IPS DF 6.9 (cell line): ENCODE measurements at regions not wholly inside any gene's neighbourhood (a gene's known extent, or its start where the extent isn't known, plus 50 kb on each side); places are given as distances from the start of the nearest gene placed in this dataset.

ENCODE experiments used
- DNase-seq: peaks from one replicate; pipeline ENCODE4 v3.0.0-alpha.2; 2013; ENCODE audit warnings: low read depth, low spot score
- H3K27ac ChIP-seq: one replicate; pipeline ENCODE4 v1.5.1; 2013; ENCODE audit warnings: low read length, control low read depth
- H3K27me3 ChIP-seq: 2 replicates; pipeline ENCODE4 v1.6.1; 2013; ENCODE audit warnings: mild to moderate bottlenecking, low read length; ENCODE audit not compliant: control insufficient read depth, insufficient read depth
- H3K36me3 ChIP-seq: 2 replicates; pipeline ENCODE4 v1.6.1; 2013; ENCODE audit warnings: low read length; ENCODE audit not compliant: control insufficient read depth, insufficient read depth
- H3K4me1 ChIP-seq: 2 replicates; pipeline ENCODE4 v1.6.1; 2013; ENCODE audit warnings: low read length; ENCODE audit not compliant: control insufficient read depth, insufficient read depth
- H3K4me3 ChIP-seq: 2 replicates; pipeline ENCODE4 v1.5.1; 2013; ENCODE audit warnings: mild to moderate bottlenecking, low read length
- H3K9me3 ChIP-seq: 2 replicates; pipeline ENCODE4 v1.6.1; 2013; ENCODE audit warnings: low read length, inconsistent platforms; ENCODE audit not compliant: control insufficient read depth, insufficient read depth
- WGBS: extraction: QIAGEN DNeasy Blood & Tissue Kit; methylation state at CpG from one replicate; pipeline ENCODE4 v1.1.7; 2013; ENCODE audit warnings: mixed read lengths, missing lambda C conversion rate; ENCODE audit not compliant: insufficient read length, insufficient coverage; 5-methylcytosine and 5-hydroxymethylcytosine counted together

DNA sequence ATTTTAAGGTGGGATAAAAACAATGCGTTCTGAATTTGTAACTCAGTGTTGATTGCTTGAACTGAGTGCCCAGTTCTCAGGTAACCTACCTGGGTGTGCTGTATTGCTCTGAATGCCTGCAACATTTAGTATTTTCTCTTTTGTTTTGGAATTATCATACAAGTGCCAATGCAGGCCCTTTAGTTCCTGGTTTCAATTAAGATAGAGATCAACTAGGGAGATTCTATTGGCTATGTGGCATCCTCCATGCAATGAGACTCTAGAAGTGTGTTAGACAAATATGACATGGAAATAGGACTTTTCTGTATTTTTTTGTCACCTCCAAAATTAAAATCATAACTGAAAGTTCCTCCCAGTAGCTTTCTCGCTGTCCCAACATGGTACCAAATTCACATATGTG lies 438.7 kb upstream of the IGFBP7 start:
- Histone ChIP-seq H3K4me3 (no peak overlapping the region), H3K4me1 (no peaks in the 10 kb centered on the region), H3K27ac (no peak overlapping the region), H3K36me3 (no peaks in the 10 kb centered on the region), H3K9me3 (no peaks in the 10 kb centered on the region), H3K27me3 (no peaks in the 10 kb centered on the region)
- no CpG with 5 or more reads among the region's 2 CpGs for WGBS
- DNase-seq: no peak

DNA sequence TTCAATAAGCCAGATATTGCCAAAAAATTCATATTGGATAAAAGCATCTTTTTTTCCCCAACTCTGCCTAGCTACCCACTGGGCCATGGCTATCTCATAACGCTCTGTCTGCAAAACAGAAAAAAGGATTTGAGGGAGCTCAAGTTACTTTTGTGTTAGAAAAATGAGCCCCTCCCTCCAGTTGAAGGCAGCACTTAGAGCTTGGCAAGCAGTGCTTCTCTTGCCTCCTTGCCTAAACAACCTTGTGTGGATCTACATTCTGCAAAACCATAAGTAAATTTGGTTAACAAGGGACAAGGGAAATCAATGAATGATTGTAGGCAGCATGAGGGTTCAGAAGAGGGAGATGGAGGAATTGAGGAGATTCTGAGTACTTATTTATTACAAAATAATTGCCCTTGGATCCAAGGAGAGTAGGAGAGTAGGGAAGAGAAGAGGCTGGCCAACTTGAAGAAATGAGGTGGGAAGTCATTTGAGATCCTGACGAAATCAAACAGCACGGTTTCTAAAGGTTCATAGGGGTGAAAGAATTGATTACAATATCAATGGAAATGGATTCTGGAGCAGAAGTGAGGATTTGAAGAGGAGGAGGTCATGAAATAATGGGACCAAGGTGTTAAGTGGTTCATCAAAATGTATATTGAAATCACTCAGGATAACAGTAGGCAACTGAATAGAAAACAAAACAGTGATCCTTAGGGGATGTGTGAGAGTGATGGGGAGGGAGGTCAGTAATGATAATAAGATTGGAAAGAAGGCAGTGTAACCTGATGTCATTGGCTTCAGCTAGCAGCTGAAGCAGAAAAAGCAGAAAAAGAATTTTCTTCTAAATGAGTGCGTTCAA lies 434.8 kb upstream of the IGFBP7 start:
- Histone ChIP-seq H3K9me3 (no peaks in the 10 kb centered on the region), H3K27ac (no peak overlapping the region), H3K27me3 (no peaks in the 10 kb centered on the region), H3K36me3 (no peaks in the 10 kb centered on the region), H3K4me3 (no peak overlapping the region), H3K4me1 (no peaks in the 10 kb centered on the region)
- WGBS: no CpG with 5 or more reads among the region's 4 CpGs
- DNase-seq: peak; percentile 22

DNA sequence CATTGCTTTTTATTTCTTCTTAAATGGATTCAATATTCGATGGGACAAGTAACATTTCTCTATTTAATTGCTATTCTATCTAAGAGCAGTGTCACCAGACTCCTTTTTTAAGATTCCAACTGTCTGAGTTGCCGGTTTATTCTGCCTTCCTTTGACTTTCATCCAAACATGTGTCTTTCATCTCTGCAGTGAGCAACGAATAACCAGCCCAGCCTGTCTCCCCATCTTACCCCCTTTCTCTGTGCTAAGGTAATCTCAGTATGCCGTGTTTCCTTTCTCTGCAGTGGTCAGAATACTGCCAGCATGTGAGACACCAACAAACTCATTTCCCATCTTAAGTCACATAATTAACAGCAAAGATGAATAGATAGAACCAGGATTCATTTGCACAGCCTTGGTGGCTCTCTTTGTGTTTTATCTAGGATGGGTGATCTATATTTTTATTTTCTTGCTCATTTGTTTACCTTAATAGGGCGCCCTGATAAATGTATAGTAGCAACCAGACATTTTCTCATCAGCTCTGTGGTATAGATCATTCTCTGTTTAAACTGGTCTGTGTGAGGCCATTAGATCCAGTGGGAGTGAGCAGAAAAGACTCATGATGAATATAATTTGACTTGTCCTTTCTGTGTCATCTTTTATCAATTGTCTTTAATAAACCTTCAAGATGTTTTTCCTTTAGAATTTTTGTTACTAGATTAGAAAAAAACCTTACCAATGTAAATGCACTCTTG lies 394.8 kb upstream of the IGFBP7 start:
- no peaks in the 10 kb centered on the region for H3K36me3 ChIP-seq
- no peaks in the 10 kb centered on the region for H3K4me1 ChIP-seq
- no peak overlapping the region for H3K4me3 ChIP-seq
- no peak for DNase-seq
- no CpG with 5 or more reads among the region's 5 CpGs for WGBS
- H3K27me3 ChIP-seq: no peaks in the 10 kb centered on the region
- no peaks in the 10 kb centered on the region for H3K9me3 ChIP-seq
- no peak overlapping the region for H3K27ac ChIP-seq

DNA sequence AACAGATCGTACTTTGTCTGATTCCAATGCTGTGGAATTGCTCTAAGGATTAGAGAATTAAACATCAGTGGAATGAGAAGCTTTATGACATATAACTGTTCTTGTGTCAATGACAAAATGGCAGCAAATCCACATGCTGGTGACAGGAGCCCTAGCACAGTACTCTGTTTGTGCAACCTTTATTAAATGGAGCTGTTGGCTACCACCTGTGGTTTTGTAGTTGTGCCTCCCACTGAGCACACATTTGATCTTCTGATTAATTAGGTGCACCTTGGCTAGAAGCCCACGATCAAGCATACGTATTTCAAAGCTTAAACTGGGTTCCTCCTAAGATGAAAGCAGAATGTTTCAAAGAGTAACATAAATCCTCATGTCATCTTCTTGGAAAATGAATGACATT lies 394.0 kb upstream of the IGFBP7 start:
- no peak overlapping the region for H3K4me3 ChIP-seq
- no peak overlapping the region for H3K27ac ChIP-seq
- DNase-seq: no peak
- no CpG with 5 or more reads among the region's 3 CpGs for WGBS
- H3K27me3 ChIP-seq: no peaks in the 10 kb centered on the region
- no peaks in the 10 kb centered on the region for H3K4me1 ChIP-seq
- no peaks in the 10 kb centered on the region for H3K9me3 ChIP-seq
- H3K36me3 ChIP-seq: no peaks in the 10 kb centered on the region

DNA sequence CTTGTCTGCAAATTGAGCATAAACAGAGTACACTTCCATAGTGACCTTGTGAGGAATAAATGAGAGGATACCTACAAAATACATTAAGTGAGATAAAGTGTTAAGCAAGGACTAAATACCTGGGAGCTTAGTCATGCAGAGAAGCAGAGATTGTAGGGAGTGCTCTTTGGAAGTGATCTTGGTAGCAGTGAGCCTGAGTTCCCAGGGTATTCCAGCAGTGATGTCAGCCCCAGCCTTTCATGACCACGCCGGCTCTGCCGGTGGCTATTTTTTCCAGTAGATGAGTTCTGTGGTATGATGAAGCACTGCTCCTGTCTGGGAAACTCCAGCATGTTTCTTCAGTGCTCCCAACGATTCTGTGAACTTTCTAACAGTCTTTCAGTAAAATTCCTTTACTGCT lies 391.5 kb upstream of the IGFBP7 start:
- no peaks in the 10 kb centered on the region for H3K9me3 ChIP-seq
- H3K27ac ChIP-seq: no peak overlapping the region
- no CpG with 5 or more reads among the region's 4 CpGs for WGBS
- DNase-seq: peak; percentile 5
- no peaks in the 10 kb centered on the region for H3K27me3 ChIP-seq
- H3K4me1 ChIP-seq: no peaks in the 10 kb centered on the region
- H3K36me3 ChIP-seq: no peaks in the 10 kb centered on the region
- H3K4me3 ChIP-seq: no peak overlapping the region

DNA sequence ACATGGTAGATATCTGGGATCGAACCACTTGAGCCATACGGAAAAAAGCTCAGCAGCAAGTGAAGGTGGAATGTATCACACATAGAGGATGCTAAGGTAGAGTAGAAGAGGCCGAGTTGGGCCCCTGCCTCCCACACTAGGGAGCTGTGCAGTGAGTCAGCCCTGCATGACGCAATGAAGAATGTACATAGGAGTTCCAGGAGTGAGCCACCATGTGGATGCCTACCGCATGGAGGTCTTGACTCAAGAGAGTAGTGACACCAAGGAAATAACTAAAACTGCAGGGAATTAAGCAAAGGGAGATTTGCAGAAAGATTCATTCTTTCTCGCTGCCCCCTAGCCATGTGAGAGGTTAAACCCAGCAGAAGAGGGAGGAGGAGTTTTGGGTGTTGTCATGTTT lies 389.6 kb upstream of the IGFBP7 start:
- H3K36me3 ChIP-seq: no peaks in the 10 kb centered on the region
- DNase-seq: no peak
- no peak overlapping the region for H3K27ac ChIP-seq
- H3K4me1 ChIP-seq: no peaks in the 10 kb centered on the region
- WGBS: no CpG with 5 or more reads among the region's 6 CpGs
- no peaks in the 10 kb centered on the region for H3K27me3 ChIP-seq
- H3K4me3 ChIP-seq: no peak overlapping the region
- H3K9me3 ChIP-seq: no peaks in the 10 kb centered on the region

DNA sequence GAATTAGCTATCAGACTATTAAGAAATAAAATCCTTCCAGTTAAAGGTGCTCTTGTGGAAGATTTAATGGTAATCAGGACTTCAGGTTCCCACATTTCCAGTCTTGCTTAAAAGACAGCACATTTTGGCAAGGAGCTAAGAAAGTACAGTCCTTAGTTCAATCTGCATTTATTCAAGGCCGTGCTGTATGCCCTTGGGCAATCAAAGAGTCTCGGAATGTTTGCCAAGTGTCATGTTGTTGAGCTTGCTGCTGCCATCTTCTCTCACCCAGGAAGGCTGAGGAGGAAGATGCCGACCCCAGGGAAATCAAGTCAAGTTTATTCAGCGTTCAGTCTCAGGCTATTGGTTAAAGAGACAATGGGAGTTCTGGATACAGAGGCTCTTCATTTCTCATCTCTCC lies 388.1 kb upstream of the IGFBP7 start:
- WGBS: no CpG with 5 or more reads among the region's 4 CpGs
- no peaks in the 10 kb centered on the region for H3K36me3 ChIP-seq
- no peak for DNase-seq
- H3K4me1 ChIP-seq: no peaks in the 10 kb centered on the region
- no peaks in the 10 kb centered on the region for H3K9me3 ChIP-seq
- H3K27ac ChIP-seq: no peak overlapping the region
- no peaks in the 10 kb centered on the region for H3K27me3 ChIP-seq
- no peak overlapping the region for H3K4me3 ChIP-seq

DNA sequence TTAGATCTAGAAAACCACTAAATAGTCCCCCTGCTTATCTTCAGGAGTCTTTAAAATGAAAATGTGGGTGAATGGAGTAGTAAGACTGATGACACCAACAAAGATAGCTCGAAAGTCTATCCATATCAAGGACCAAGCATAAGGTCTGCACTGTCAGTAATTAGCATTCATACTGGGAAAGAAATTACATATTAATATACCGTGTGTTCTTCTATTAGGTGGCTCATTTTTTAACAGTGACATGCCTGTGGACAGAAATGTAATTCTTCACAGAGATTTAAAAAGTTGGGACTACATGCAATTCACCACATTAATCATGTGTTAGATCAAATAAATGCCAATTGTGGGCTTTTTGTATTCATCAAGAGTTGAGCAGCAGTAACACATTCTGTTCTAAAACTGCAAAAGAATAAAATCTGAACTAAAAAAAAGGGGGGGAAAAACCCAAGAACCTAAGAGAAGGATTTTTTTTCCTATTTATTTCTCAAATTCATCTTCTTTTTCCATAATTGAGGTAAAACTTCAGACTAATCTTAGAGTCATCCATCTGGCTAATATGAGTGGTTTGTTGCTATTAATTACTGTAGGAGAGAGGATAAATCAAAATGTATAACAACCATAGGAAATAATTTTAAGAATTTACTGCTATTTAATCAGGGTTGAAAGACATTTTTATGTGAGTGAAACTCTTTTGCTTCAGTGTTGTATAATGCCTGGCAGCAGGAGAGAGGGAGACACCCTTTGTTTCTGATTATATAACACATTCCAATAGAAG lies 386.7 kb upstream of the IGFBP7 start:
- Histone ChIP-seq H3K4me3 (no peak overlapping the region), H3K9me3 (no peaks in the 10 kb centered on the region), H3K27ac (no peak overlapping the region), H3K27me3 (no peaks in the 10 kb centered on the region), H3K4me1 (no peaks in the 10 kb centered on the region), H3K36me3 (no peaks in the 10 kb centered on the region)
- no peak for DNase-seq
- WGBS: no CpG with 5 or more reads among the region's 2 CpGs

DNA sequence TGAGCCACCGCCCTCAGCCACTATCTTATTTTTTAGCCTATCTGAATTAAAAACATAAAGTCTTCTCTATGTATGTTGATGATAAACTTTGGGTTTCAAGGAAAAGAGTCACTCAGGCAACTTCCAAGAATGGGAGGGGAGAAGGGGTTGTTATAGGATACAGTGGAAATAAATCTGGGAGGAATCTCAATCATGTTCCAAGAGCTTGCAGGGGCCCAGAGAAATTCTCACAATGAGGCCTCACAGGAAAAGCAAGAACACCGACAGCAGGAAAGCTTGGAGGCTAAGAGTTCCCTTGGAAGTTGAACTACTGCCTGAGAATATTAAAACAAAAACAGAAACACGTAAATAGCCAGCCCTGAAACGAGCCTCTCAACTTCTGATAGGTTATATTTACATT lies 384.6 kb upstream of the IGFBP7 start:
- H3K27me3 ChIP-seq: no peaks in the 10 kb centered on the region
- H3K4me1 ChIP-seq: no peaks in the 10 kb centered on the region
- H3K36me3 ChIP-seq: no peaks in the 10 kb centered on the region
- H3K4me3 ChIP-seq: no peak overlapping the region
- no peak for DNase-seq
- H3K9me3 ChIP-seq: no peaks in the 10 kb centered on the region
- no CpG with 5 or more reads among the region's 4 CpGs for WGBS
- H3K27ac ChIP-seq: no peak overlapping the region

DNA sequence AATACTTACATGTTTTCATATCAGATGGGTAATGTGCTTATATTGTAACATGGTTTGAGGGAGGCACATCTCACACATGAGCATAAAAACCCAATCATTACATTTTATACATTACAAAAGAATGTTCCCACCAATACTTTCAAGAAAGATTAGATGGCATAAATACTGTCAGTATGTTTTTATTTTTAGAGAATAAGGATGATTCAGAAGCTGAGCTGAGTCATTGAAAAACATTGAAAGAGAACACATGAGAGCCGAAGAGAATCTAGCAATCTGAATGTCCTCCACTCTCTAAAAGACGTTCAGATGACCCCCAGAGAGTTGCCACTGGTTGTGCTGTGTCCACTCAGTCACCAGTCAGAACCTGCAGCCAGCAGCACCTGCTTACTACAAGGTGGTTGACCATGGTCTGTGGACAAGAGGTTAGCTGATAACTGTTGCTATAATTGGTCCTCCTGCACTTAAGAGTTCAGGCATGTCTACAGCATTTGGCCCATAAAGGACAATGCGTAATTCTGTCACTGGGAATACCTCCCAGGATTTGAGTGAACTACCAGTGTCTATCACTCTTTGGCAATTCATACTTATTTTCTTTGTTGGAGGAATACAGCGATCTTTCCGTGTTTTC lies 382.2 kb upstream of the IGFBP7 start:
- Histone ChIP-seq H3K36me3 (no peaks in the 10 kb centered on the region), H3K9me3 (no peaks in the 10 kb centered on the region), H3K27me3 (no peaks in the 10 kb centered on the region), H3K4me3 (no peak overlapping the region), H3K27ac (no peak overlapping the region), H3K4me1 (no peaks in the 10 kb centered on the region)
- no peak for DNase-seq
- WGBS: no CpG with 5 or more reads among the region's 5 CpGs
